PFSK-1 (cell line): ENCODE measurements at regions not wholly inside any gene's neighbourhood (a gene's known extent, or its start where the extent isn't known, plus 50 kb on each side); places are given as distances from the start of the nearest gene placed in this dataset.

Source experiments
- FOXP2 ChIP-seq: optimal IDR thresholded peaks from 2 replicates; pipeline ENCODE3; 2011; ENCODE audit warnings: borderline replicate concordance, control low read depth, inconsistent platforms; ENCODE audit not compliant: insufficient read depth; ENCODE audit errors: extremely low read length, extremely low read depth
- POLR2AphosphoS5 ChIP-seq: IDR thresholded peaks from 2 replicates; pipeline ENCODE4 v1.6.1; 2012; ENCODE audit warnings: low read depth, mild to moderate bottlenecking, control low read depth, low read length, moderate library complexity
- SIN3A ChIP-seq: IDR thresholded peaks from 2 replicates; pipeline ENCODE4 v1.6.1; 2012; ENCODE audit warnings: mild to moderate bottlenecking, low read length, moderate library complexity, borderline replicate concordance; ENCODE audit not compliant: insufficient read depth
- TAF1 ChIP-seq: IDR thresholded peaks from 2 replicates; pipeline ENCODE4 v1.6.1; 2012; ENCODE audit warnings: low read length, control low read depth, borderline replicate concordance; ENCODE audit not compliant: insufficient read depth
- TF ChIP-seq, protein P1 (sequence below), 2 experiments: IDR thresholded peaks; 2 replicates each; pipeline versions ENCODE4 v1.6.1 to v1.8.0; 2011 to 2012; ENCODE audit warnings: low read depth in 2 of 2, low read length in 2 of 2, control low read depth in 1 of 2, inconsistent platforms in 1 of 2, mild to moderate bottlenecking in 1 of 2, moderate library complexity in 1 of 2; ENCODE audit not compliant: insufficient read depth in 1 of 2

DNA sequence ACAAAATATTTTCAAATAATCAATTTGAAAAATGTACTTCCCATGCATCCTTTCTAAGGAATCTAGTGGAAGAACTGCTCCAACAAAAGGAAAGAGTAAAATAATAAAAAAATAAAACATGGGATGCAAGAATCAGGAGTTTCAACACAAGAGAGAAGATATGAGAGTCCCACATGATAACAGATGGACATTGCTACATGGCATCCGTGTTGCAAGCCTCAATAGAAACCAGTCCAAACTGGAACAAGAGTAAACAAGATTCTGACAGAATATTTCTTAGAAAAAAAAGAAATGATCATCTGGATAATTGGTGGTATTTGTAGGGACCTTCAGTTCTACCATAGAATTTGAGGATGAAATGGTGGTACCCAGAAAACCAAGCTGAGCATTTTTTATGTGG, 186.8 kb downstream of the FRK start:
- TF ChIP-seq FOXP2 (no peak), POLR2AphosphoS5 (no peak), SIN3A (no peak), TAF1 (no peak)
- TF ChIP-seq, protein P1, sequence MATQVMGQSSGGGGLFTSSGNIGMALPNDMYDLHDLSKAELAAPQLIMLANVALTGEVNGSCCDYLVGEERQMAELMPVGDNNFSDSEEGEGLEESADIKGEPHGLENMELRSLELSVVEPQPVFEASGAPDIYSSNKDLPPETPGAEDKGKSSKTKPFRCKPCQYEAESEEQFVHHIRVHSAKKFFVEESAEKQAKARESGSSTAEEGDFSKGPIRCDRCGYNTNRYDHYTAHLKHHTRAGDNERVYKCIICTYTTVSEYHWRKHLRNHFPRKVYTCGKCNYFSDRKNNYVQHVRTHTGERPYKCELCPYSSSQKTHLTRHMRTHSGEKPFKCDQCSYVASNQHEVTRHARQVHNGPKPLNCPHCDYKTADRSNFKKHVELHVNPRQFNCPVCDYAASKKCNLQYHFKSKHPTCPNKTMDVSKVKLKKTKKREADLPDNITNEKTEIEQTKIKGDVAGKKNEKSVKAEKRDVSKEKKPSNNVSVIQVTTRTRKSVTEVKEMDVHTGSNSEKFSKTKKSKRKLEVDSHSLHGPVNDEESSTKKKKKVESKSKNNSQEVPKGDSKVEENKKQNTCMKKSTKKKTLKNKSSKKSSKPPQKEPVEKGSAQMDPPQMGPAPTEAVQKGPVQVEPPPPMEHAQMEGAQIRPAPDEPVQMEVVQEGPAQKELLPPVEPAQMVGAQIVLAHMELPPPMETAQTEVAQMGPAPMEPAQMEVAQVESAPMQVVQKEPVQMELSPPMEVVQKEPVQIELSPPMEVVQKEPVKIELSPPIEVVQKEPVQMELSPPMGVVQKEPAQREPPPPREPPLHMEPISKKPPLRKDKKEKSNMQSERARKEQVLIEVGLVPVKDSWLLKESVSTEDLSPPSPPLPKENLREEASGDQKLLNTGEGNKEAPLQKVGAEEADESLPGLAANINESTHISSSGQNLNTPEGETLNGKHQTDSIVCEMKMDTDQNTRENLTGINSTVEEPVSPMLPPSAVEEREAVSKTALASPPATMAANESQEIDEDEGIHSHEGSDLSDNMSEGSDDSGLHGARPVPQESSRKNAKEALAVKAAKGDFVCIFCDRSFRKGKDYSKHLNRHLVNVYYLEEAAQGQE (IDR thresholded peaks at IDR 0.05; ENCODE audit: insufficient read depth in 1 of 2, low read depth in 2 of 2, low read length in 2 of 2), result no peak

- no peak for TF ChIP-seq SIN3A
- no peak for TF ChIP-seq POLR2AphosphoS5
- TF ChIP-seq FOXP2, result no peak
- no peak for TF ChIP-seq TAF1
- TF ChIP-seq, protein P1 (IDR thresholded peaks at IDR 0.05; ENCODE audit: insufficient read depth in 1 of 2, low read depth in 2 of 2, low read length in 2 of 2), result no peak
Measured at GRCh38 chr6:115870464-115870863, 190.2 kb downstream of the FRK start.

- TF ChIP-seq, protein P1 (IDR thresholded peaks at IDR 0.05; ENCODE audit: insufficient read depth in 1 of 2, low read depth in 2 of 2, low read length in 2 of 2), result no peak
- TF ChIP-seq POLR2AphosphoS5, result no peak
Measured at GRCh38 chr6:115865914-115866313, 194.8 kb downstream of the FRK start.

DNA sequence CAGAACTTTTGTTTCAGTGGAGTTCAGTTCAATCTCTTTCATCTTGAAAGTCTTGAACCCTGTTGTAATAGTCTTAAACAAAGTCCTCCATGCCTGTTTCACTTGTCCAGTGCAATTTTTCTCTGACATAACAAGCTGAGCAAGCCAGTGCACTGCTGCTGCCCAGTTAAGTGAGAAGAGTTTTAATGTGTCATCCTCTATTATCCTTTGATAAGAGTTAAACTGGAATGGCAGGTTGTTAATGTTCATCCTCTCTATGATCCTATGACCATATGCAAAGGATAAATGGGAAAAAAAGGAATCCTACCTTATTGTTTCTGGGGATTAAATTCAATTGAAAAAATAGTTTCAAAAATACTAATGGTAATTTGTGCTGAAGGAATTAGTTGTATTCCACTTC, 197.5 kb downstream of the FRK start:
- no peak for TF ChIP-seq SIN3A
- no peak for TF ChIP-seq FOXP2
- TF ChIP-seq, protein P1 (IDR thresholded peaks at IDR 0.05; ENCODE audit: insufficient read depth in 1 of 2, low read depth in 2 of 2, low read length in 2 of 2), result no peak
- no peak for TF ChIP-seq TAF1
- TF ChIP-seq POLR2AphosphoS5, result no peak
